ENCODE measurements at regions not wholly inside any gene's neighbourhood (a gene's known extent, or its start where the extent isn't known, plus 50 kb on each side); places are given as distances from the start of the nearest gene placed in this dataset.
A peak's percentile ranks its signal among the peaks of the same experiment; 100 is the strongest.

GRCh38 chr12:75735853-75736252 lies 224.4 kb upstream of the KRR1 start:
- TF ChIP-seq NFRKB (IDR thresholded peaks at IDR 0.05) (no peak), HDGF (IDR thresholded peaks at IDR 0.05; ENCODE audit: borderline replicate concordance) (no peak), TARDBP (IDR thresholded peaks at IDR 0.05) (no peak), FOXA1 (IDR thresholded peaks at IDR 0.05) (no peak), FOXM1 (IDR thresholded peaks at IDR 0.05; ENCODE audit: borderline replicate concordance) (no peak), ELF4 (IDR thresholded peaks at IDR 0.05) (no peak), ZNF384 (IDR thresholded peaks at IDR 0.05) (no peak)
- TF ChIP-seq, protein P1, sequence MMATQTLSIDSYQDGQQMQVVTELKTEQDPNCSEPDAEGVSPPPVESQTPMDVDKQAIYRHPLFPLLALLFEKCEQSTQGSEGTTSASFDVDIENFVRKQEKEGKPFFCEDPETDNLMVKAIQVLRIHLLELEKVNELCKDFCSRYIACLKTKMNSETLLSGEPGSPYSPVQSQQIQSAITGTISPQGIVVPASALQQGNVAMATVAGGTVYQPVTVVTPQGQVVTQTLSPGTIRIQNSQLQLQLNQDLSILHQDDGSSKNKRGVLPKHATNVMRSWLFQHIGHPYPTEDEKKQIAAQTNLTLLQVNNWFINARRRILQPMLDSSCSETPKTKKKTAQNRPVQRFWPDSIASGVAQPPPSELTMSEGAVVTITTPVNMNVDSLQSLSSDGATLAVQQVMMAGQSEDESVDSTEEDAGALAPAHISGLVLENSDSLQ (IDR thresholded peaks at IDR 0.05), result no peak
- POLR2A ChIA-PET, result no interaction called here
- DNase-seq (ENCODE audit: extremely low spot score), result no peak
- CTCF ChIA-PET, result interaction anchor here (0.6 kb wide), 1 partner anchor 605 kb away, joined by 3 read pairs; no protein-coding TSS in a partner anchor

- CTCF ChIA-PET, result no interaction called here
- POLR2A ChIA-PET, result no interaction called here
- TF ChIP-seq TARDBP (IDR thresholded peaks at IDR 0.05) (no peak), FOXA1 (IDR thresholded peaks at IDR 0.05) (no peak), FOXM1 (IDR thresholded peaks at IDR 0.05; ENCODE audit: borderline replicate concordance) (no peak), LEF1 (IDR thresholded peaks at IDR 0.05; ENCODE audit: borderline replicate concordance) (no peak), ELF4 (IDR thresholded peaks at IDR 0.05) (no peak), CTBP1 (IDR thresholded peaks at IDR 0.05; ENCODE audit: borderline replicate concordance) (no peak)
- TF ChIP-seq, protein P1 (IDR thresholded peaks at IDR 0.05), result no peak
- no peak for DNase-seq (ENCODE audit: extremely low spot score)
Measured at GRCh38 chr12:75728826-75729225, 217.4 kb upstream of the KRR1 start.

DNA sequence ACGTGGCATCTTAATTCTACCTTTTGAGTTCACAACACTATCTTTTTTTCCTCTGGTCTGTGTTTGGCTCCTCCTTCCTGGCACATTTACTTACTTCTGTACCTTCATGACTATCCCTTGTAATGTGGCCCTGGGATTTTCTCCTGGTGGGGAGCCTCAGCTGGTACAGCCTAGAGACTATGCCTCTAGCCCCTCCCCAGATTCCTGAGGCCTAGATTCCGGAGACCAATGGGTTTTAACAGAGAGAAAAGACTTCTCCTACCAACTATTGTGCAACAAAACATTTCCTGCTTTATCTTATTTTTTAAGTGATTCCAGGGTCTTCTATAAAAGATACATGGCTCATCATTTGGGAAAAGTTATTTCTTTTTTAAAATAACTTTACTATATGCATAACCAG lies 216.2 kb upstream of the KRR1 start:
- ChIA-PET POLR2A (no interaction called here), CTCF (no interaction called here)
- no peak for TF ChIP-seq FOXK2 (IDR thresholded peaks at IDR 0.05)
- TF ChIP-seq ZNF384 (IDR thresholded peaks at IDR 0.05), result no peak
- TF ChIP-seq SP1 (IDR thresholded peaks at IDR 0.05), result no peak
- no peak for TF ChIP-seq SUZ12 (IDR thresholded peaks at IDR 0.05)
- TF ChIP-seq CTBP1 (IDR thresholded peaks at IDR 0.05; ENCODE audit: borderline replicate concordance), result no peak
- no peak for TF ChIP-seq ARNT (IDR thresholded peaks at IDR 0.05)
- no peak for TF ChIP-seq HDGF (IDR thresholded peaks at IDR 0.05; ENCODE audit: borderline replicate concordance)
- no peak for TF ChIP-seq LEF1 (IDR thresholded peaks at IDR 0.05; ENCODE audit: borderline replicate concordance)
- TF ChIP-seq, protein P1 (IDR thresholded peaks at IDR 0.05), result no peak
- no peak for TF ChIP-seq TARDBP (IDR thresholded peaks at IDR 0.05)
- no peak for TF ChIP-seq BHLHE40 (IDR thresholded peaks at IDR 0.05; ENCODE audit: borderline replicate concordance)
- TF ChIP-seq FOXM1 (IDR thresholded peaks at IDR 0.05; ENCODE audit: borderline replicate concordance), result no peak
- no peak for TF ChIP-seq ELF4 (IDR thresholded peaks at IDR 0.05)
- no peak for TF ChIP-seq NFRKB (IDR thresholded peaks at IDR 0.05)
- no peak for TF ChIP-seq FOXA1 (IDR thresholded peaks at IDR 0.05)
- no peak for TF ChIP-seq L3MBTL2 (conservative IDR thresholded peaks at IDR 0.05)
- no peak for DNase-seq (ENCODE audit: extremely low spot score)

DNA sequence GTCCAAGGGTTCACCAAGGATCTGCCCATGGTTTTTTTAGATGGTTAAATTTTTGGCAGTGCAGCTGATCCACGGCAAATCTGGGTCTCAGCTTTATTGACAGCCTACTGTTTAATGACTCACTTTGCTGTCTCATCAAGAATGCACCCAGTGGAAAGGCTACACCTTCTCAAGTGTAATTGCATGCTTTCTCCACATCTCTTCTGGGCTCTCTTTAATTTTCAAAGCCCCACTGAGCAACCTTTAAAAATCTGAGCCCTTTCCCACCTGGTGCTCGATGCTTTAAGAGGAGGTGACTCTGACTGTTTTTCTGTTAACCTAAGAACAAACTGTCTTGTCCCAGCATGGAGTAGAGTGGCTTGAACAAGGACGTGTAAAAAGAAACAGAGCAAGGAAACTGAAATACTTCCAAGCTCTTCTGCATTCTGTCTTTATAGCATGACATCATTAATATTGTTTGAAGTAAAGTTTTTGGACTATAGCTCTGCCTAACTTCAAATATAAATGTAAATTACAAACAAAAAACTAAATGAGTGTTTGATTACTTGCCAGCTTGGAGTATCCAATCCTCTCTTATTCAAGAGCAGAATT lies 214.2 kb upstream of the KRR1 start:
- CTCF ChIA-PET, result interaction anchor here (0.6 kb wide), 1 partner anchor 12 kb away, joined by 3 read pairs; no protein-coding TSS in a partner anchor
- DNase-seq (ENCODE audit: extremely low spot score), result peak; percentile 45
- POLR2A ChIA-PET, result no interaction called here
- TF ChIP-seq, protein P1 (IDR thresholded peaks at IDR 0.05), result peak; percentile 85
- no peak for TF ChIP-seq NFRKB (IDR thresholded peaks at IDR 0.05)
- no peak for TF ChIP-seq FOXM1 (IDR thresholded peaks at IDR 0.05; ENCODE audit: borderline replicate concordance)

- ChIA-PET CTCF (interaction anchor here (0.6 kb wide), 1 partner anchor 11 kb away, joined by 3 read pairs; no protein-coding TSS in a partner anchor), POLR2A (no interaction called here)
- no peak for DNase-seq (ENCODE audit: extremely low spot score)
- TF ChIP-seq SUZ12 (IDR thresholded peaks at IDR 0.05) (no peak), CTBP1 (IDR thresholded peaks at IDR 0.05; ENCODE audit: borderline replicate concordance) (no peak), FOXK2 (IDR thresholded peaks at IDR 0.05) (no peak), ARNT (IDR thresholded peaks at IDR 0.05) (no peak), ELF4 (IDR thresholded peaks at IDR 0.05) (no peak), BHLHE40 (IDR thresholded peaks at IDR 0.05; ENCODE audit: borderline replicate concordance) (no peak), NFRKB (IDR thresholded peaks at IDR 0.05) (no peak), FOXA1 (IDR thresholded peaks at IDR 0.05) (no peak), L3MBTL2 (conservative IDR thresholded peaks at IDR 0.05) (no peak), SP1 (IDR thresholded peaks at IDR 0.05) (no peak), ZNF384 (IDR thresholded peaks at IDR 0.05) (no peak), HDGF (IDR thresholded peaks at IDR 0.05; ENCODE audit: borderline replicate concordance) (no peak), TARDBP (IDR thresholded peaks at IDR 0.05) (no peak), LEF1 (IDR thresholded peaks at IDR 0.05; ENCODE audit: borderline replicate concordance) (no peak), FOXM1 (IDR thresholded peaks at IDR 0.05; ENCODE audit: borderline replicate concordance) (no peak)
- TF ChIP-seq, protein P1 (IDR thresholded peaks at IDR 0.05), result no peak
Measured at GRCh38 chr12:75724928-75725312, 213.5 kb upstream of the KRR1 start.
